ENCODE measurements at regions not wholly inside any gene's neighbourhood (a gene's known extent, or its start where the extent isn't known, plus 50 kb on each side); places are given as distances from the start of the nearest gene placed in this dataset.

- H3F3A ChIP-seq (ENCODE audit: low read length, unreplicated experiment) = no peaks in the 10 kb centered on the region
- no peak for ATAC-seq
- no TSS peak for BruUV-seq (replicated peaks)
These were observed 391.7 kb upstream of the OR4E1 start for GRCh38 chr14:22065347-22065746.

DNA sequence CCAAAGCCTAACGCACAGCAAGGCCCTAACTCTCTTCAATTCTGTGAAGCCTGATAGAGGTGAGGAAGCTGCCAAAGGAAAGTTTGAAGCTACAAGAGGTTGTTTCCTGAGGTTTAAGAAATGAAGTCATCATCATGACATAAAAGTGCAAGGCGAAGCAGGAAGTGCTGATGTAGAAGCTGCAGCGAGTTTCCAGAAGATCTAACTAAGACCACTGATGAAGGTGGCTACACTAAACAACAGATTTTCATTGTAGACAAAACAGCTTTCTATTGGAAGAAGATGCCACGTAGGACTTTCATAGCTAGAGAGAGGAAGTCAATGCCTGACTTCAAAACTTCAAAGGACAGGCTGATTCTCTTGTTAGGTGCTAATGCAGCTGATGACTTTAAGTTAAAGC, 385.6 kb upstream of the OR4E1 start:
- TF ChIP-seq EZH2phosphoT487 (IDR thresholded peaks at IDR 0.05; ENCODE audit: borderline replicate concordance, low read length) (no peak), EZH2 (IDR thresholded peaks at IDR 0.05; ENCODE audit: low read length, unreplicated experiment) (no peak)
- TF ChIP-seq, protein P1, sequence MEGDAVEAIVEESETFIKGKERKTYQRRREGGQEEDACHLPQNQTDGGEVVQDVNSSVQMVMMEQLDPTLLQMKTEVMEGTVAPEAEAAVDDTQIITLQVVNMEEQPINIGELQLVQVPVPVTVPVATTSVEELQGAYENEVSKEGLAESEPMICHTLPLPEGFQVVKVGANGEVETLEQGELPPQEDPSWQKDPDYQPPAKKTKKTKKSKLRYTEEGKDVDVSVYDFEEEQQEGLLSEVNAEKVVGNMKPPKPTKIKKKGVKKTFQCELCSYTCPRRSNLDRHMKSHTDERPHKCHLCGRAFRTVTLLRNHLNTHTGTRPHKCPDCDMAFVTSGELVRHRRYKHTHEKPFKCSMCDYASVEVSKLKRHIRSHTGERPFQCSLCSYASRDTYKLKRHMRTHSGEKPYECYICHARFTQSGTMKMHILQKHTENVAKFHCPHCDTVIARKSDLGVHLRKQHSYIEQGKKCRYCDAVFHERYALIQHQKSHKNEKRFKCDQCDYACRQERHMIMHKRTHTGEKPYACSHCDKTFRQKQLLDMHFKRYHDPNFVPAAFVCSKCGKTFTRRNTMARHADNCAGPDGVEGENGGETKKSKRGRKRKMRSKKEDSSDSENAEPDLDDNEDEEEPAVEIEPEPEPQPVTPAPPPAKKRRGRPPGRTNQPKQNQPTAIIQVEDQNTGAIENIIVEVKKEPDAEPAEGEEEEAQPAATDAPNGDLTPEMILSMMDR (conservative IDR thresholded peaks at IDR 0.05; ENCODE audit: low read depth, low read length) = no peak
- DNase-seq = no peak
- intact Hi-C loops (cut with micrococcal nuclease) = no loop called here
- Histone ChIP-seq H3K4me3 (ENCODE audit: low read length) (no peak overlapping the region), H3F3A (ENCODE audit: low read length, unreplicated experiment) (no peaks in the 10 kb centered on the region), H3K4me2 (ENCODE audit: low read length) (no peak overlapping the region), H3K9me3 (ENCODE audit: low read length) (no peaks in the 10 kb centered on the region), H3K9me2 (replicated peaks; ENCODE audit: low read length) (no peaks in the 10 kb centered on the region), H3K36me3 (ENCODE audit: low read depth, low read length) (no peaks in the 10 kb centered on the region), H4K20me1 (ENCODE audit: low read length) (no peaks in the 10 kb centered on the region), H2AFZ (ENCODE audit: low read length) (no peak overlapping the region), H3K4me1 (ENCODE audit: insufficient read depth, low read length) (no peaks in the 10 kb centered on the region), H3K27me3 (ENCODE audit: low read length) (peaks cover 47% of the 10 kb centered on the region), H3K79me2 (ENCODE audit: low read length) (no peaks in the 10 kb centered on the region), H3K27ac (ENCODE audit: low read length) (no peak overlapping the region), H3K9ac (ENCODE audit: low read length) (no peak overlapping the region)
- POLR2A ChIA-PET (ENCODE audit: unreplicated experiment) = interaction anchor here (0.6 kb wide), 1 partner anchor 152 kb away, joined by 3 read pairs; no protein-coding TSS in a partner anchor
- no peak for ATAC-seq
- CTCF ChIA-PET = no interaction called here
- no TSS peak for BruUV-seq (replicated peaks)

More at GRCh38 chr14:22065347-22065746, 391.7 kb upstream of the OR4E1 start:
- ChIA-PET CTCF (no interaction called here), POLR2A (ENCODE audit: unreplicated experiment) (no interaction called here)
- Histone ChIP-seq H3K36me3 (ENCODE audit: low read depth, low read length) (no peaks in the 10 kb centered on the region), H2AFZ (ENCODE audit: low read length) (no peak overlapping the region), H3K79me2 (ENCODE audit: low read length) (no peaks in the 10 kb centered on the region), H3K27ac (ENCODE audit: low read length) (no peak overlapping the region), H4K20me1 (ENCODE audit: low read length) (no peaks in the 10 kb centered on the region), H3K4me3 (ENCODE audit: low read length) (no peak overlapping the region), H3K9ac (ENCODE audit: low read length) (no peak overlapping the region), H3K4me2 (ENCODE audit: low read length) (no peak overlapping the region), H3K4me1 (ENCODE audit: insufficient read depth, low read length) (no peaks in the 10 kb centered on the region), H3K9me2 (replicated peaks; ENCODE audit: low read length) (no peaks in the 10 kb centered on the region), H3K9me3 (ENCODE audit: low read length) (no peaks in the 10 kb centered on the region), H3K27me3 (ENCODE audit: low read length) (peaks cover 48% of the 10 kb centered on the region)
- no peak for DNase-seq
- TF ChIP-seq EZH2phosphoT487 (IDR thresholded peaks at IDR 0.05; ENCODE audit: borderline replicate concordance, low read length) (no peak), EZH2 (IDR thresholded peaks at IDR 0.05; ENCODE audit: low read length, unreplicated experiment) (no peak)
- TF ChIP-seq, protein P1 (conservative IDR thresholded peaks at IDR 0.05; ENCODE audit: low read depth, low read length) = no peak
- intact Hi-C loops (cut with micrococcal nuclease) = no loop called here

- no peak for TF ChIP-seq EZH2phosphoT487 (IDR thresholded peaks at IDR 0.05; ENCODE audit: borderline replicate concordance, low read length)
- intact Hi-C loops (cut with micrococcal nuclease) = no loop called here
- no peak for ATAC-seq
These were observed 379.2 kb upstream of the OR4E1 start for GRCh38 chr14:22052795-22053194.

More at GRCh38 chr14:22052795-22053194, 379.2 kb upstream of the OR4E1 start:
- Histone ChIP-seq H2AFZ (ENCODE audit: low read length) (no peak overlapping the region), H3K36me3 (ENCODE audit: low read depth, low read length) (no peaks in the 10 kb centered on the region), H3F3A (ENCODE audit: low read length, unreplicated experiment) (no peaks in the 10 kb centered on the region), H3K9ac (ENCODE audit: low read length) (no peak overlapping the region), H3K4me1 (ENCODE audit: insufficient read depth, low read length) (no peaks in the 10 kb centered on the region), H3K27ac (ENCODE audit: low read length) (no peak overlapping the region), H3K4me3 (ENCODE audit: low read length) (no peak overlapping the region), H3K79me2 (ENCODE audit: low read length) (no peaks in the 10 kb centered on the region), H3K9me3 (ENCODE audit: low read length) (no peaks in the 10 kb centered on the region), H4K20me1 (ENCODE audit: low read length) (no peaks in the 10 kb centered on the region), H3K27me3 (ENCODE audit: low read length) (peaks cover 65% of the 10 kb centered on the region), H3K4me2 (ENCODE audit: low read length) (no peak overlapping the region), H3K9me2 (replicated peaks; ENCODE audit: low read length) (no peaks in the 10 kb centered on the region)
- DNase-seq = peak; percentile 7
- ChIA-PET CTCF (no interaction called here), POLR2A (ENCODE audit: unreplicated experiment) (no interaction called here)
- BruUV-seq (replicated peaks) = no TSS peak
